ENCODE measurements at regions not wholly inside any gene's neighbourhood (a gene's known extent, or its start where the extent isn't known, plus 50 kb on each side); places are given as distances from the start of the nearest gene placed in this dataset.
"Not testable (repeated sequence)": the region's sequence is repeated elsewhere in the genome, so short reads cannot be mapped to it uniquely, and the experiment has no call there.

DNA sequence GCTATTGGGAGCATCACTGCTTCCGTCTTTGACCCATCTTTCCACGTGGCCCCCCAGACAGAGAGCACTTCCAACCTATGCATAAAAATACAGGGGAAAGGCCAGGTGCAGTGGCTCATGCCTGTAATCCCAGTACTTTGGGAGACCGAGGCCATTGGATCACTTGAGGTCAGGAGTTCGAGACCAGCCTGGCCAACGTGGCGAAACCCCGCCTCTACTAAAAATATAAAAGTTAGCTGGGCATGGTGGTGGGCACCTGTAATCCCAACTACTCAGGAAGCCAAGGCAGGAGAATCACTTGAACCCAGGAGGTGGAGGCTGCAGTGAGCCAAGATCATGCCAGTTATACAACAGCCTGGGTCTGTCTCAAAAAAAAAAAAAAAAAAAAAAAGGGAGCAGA lies 55.9 kb upstream of the URI1 start:
- TF ChIP-seq, protein P1, sequence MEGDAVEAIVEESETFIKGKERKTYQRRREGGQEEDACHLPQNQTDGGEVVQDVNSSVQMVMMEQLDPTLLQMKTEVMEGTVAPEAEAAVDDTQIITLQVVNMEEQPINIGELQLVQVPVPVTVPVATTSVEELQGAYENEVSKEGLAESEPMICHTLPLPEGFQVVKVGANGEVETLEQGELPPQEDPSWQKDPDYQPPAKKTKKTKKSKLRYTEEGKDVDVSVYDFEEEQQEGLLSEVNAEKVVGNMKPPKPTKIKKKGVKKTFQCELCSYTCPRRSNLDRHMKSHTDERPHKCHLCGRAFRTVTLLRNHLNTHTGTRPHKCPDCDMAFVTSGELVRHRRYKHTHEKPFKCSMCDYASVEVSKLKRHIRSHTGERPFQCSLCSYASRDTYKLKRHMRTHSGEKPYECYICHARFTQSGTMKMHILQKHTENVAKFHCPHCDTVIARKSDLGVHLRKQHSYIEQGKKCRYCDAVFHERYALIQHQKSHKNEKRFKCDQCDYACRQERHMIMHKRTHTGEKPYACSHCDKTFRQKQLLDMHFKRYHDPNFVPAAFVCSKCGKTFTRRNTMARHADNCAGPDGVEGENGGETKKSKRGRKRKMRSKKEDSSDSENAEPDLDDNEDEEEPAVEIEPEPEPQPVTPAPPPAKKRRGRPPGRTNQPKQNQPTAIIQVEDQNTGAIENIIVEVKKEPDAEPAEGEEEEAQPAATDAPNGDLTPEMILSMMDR (IDR thresholded peaks at IDR 0.05), result not testable (repeated sequence)
- not testable (repeated sequence) for TF ChIP-seq POLR2A (IDR thresholded peaks at IDR 0.05)

Measured in body of pancreas (tissue), 4 donors.